HUES48 (cell line): ENCODE measurements at regions not wholly inside any gene's neighbourhood (a gene's known extent, or its start where the extent isn't known, plus 50 kb on each side); places are given as distances from the start of the nearest gene placed in this dataset.

ENCODE experiments used
- H3K27ac ChIP-seq: one replicate; pipeline ENCODE4 v1.7.0; 2013; ENCODE audit warnings: low read depth, low read length, inconsistent platforms
- H3K27me3 ChIP-seq: 2 replicates; pipeline ENCODE4 v1.6.1; 2013; ENCODE audit warnings: mild to moderate bottlenecking, low read length; ENCODE audit not compliant: control insufficient read depth, insufficient read depth
- H3K36me3 ChIP-seq: 2 replicates; pipeline ENCODE4 v1.6.1; 2013; ENCODE audit warnings: low read length; ENCODE audit not compliant: control insufficient read depth, insufficient read depth
- H3K4me1 ChIP-seq: 2 replicates; pipeline ENCODE4 v1.6.1; 2013; ENCODE audit warnings: mild to moderate bottlenecking, low read length; ENCODE audit not compliant: control insufficient read depth, insufficient read depth
- H3K4me3 ChIP-seq: 2 replicates; pipeline ENCODE4 v1.5.1; 2013; ENCODE audit warnings: mild to moderate bottlenecking, low read depth, low read length
- H3K9ac ChIP-seq: 2 replicates; pipeline ENCODE4 v1.6.1; 2013; ENCODE audit warnings: mild to moderate bottlenecking, low read depth, low read length, moderate library complexity
- H3K9me3 ChIP-seq: 2 replicates; pipeline ENCODE4 v1.6.1; 2013; ENCODE audit warnings: low read length; ENCODE audit not compliant: control insufficient read depth, insufficient read depth

DNA sequence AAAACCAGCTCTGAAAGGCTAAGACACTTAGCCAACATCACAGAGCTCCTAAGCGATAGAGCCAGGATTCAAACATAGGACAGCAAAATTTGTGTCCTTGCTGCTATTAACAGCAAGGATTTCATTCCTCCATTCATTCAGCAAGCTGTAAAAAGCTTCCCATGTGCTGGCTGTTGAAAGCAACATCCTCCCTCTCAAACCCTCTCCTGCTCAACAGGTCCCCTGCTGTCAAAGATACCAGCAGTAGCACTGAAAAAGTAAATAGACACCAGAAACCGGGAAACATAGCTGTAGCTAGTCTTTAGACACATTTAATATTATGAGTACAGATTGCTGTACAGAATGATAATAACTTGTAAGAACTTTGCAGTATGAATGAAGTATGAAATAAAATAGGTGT is 52.6 kb upstream of the ADAMTSL1 start:
- no peaks in the 10 kb centered on the region for H3K9me3 ChIP-seq

DNA sequence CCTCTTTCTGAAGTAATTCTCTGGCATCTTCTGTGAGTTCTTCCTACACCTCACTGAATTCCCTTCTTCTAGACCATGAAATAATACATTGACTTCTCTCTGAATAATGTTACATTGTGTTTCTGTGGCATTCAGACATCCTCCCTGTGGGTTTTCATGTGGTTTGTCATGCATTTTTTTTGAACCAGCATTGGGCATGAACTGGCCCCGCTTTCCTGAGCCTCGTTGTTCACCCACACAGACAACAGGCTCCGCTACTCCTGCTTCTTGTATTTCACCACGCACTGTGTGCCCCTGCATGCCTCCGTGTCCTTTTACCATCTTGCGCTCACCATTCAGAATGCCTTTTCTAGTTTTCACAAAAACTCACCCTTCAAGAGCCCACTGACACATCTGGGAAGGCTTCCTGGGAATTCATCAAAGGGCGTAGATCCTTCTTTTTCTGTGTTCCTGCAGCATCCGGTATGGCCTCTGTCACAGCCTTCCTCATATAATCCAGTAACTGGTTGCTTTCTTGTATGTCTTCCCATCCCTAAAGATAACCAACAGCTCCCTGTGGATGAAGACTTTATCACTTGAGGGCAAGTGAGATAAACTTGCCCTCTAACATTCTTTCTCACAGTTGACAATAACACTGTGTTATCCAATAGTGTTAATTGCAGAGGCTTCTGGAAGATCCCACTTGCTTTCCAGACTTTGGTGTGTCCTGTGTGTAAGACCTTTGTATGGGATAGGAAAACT is 51.5 kb upstream of the ADAMTSL1 start:
- H3K27me3 ChIP-seq = no peaks in the 10 kb centered on the region
- no peaks in the 10 kb centered on the region for H3K9me3 ChIP-seq
- H3K4me1 ChIP-seq = no peaks in the 10 kb centered on the region
- no peak overlapping the region for H3K4me3 ChIP-seq
- H3K36me3 ChIP-seq = no peaks in the 10 kb centered on the region
- H3K9ac ChIP-seq = no peak overlapping the region
- H3K27ac ChIP-seq = no peak overlapping the region

More for the DNA sequence above, 52.6 kb upstream of the ADAMTSL1 start:
- Histone ChIP-seq H3K27me3 (no peaks in the 10 kb centered on the region), H3K27ac (no peak overlapping the region), H3K4me1 (no peaks in the 10 kb centered on the region), H3K9ac (no peak overlapping the region), H3K4me3 (no peak overlapping the region), H3K36me3 (no peaks in the 10 kb centered on the region)

DNA sequence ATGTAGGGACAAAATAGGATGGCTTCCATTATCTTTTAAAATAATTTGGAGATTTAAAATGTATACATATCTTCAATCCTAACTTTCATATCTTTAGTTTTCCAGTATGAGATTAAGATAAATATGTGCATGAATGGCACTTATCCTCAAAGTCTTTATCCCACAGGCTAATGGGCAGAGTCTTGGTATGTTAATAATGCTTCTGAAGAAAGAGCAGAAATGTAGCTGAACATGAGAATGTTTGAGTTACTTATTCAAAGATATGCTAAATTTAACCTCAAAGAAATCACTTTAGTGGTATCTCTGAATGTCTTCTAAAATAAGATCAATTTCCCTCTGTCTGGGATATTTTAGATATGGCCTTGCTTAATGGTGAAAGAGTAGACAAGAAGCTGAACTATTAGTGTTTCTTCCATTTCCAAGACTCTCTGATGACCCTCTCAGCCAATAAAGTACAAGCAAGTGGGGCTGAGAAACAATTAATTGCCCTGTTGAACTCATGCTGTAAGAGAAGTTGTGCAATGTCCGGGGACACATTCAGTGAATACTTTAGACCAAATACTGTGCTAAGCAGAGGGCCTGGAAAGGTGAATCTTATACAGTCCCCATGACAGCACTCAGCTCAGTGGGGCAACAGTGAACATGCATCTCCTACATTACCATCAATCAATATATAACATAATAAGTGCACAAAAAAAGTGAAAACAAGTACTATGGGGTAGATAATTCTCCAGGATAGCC is 50.0 kb upstream of the ADAMTSL1 start:
- no peaks in the 10 kb centered on the region for H3K9me3 ChIP-seq
- no peak overlapping the region for H3K9ac ChIP-seq
- H3K4me1 ChIP-seq = no peaks in the 10 kb centered on the region
- no peak overlapping the region for H3K4me3 ChIP-seq
- no peaks in the 10 kb centered on the region for H3K27me3 ChIP-seq
- H3K27ac ChIP-seq = no peak overlapping the region
- no peaks in the 10 kb centered on the region for H3K36me3 ChIP-seq
